Nephron progenitor cell (in vitro differentiated cells): ENCODE measurements at regions not wholly inside any gene's neighbourhood (a gene's known extent, or its start where the extent isn't known, plus 50 kb on each side); places are given as distances from the start of the nearest gene placed in this dataset.

ENCODE experiments used
- DNase-seq: peaks from one replicate; pipeline ENCODE4 v3.0.0; 2021
- H3K27ac Mint-ChIP-seq: 2 replicates; pipeline ENCODE4 v1.8.0; 2021; ENCODE audit warnings: mild to moderate bottlenecking, moderate library complexity, mixed read lengths
- H3K27me3 Mint-ChIP-seq: 2 replicates; pipeline ENCODE4 v1.8.0; 2021; ENCODE audit warnings: mild to moderate bottlenecking, low read depth, mixed read lengths; ENCODE audit not compliant: poor library complexity
- H3K36me3 Mint-ChIP-seq: 2 replicates; pipeline ENCODE4 v1.8.0; 2021; ENCODE audit warnings: low read depth, mixed read lengths
- H3K4me1 Mint-ChIP-seq: 2 replicates; pipeline ENCODE4 v1.8.0; 2021; ENCODE audit warnings: mixed read lengths
- H3K4me3 Mint-ChIP-seq: 2 replicates; pipeline ENCODE4 v1.8.0; 2021; ENCODE audit warnings: mild to moderate bottlenecking, moderate library complexity, mixed read lengths
- H3K9me3 Mint-ChIP-seq: 2 replicates; pipeline ENCODE4 v1.8.0; 2021; ENCODE audit warnings: mild to moderate bottlenecking, moderate library complexity, mixed read lengths
- CTCF ChIP-seq: fragments of 200-600 bp; sonication (generic); IDR thresholded peaks from 2 replicates; pipeline ENCODE4 v1.5.0; 2021; ENCODE audit warnings: antibody characterized with exemption

- Mint-ChIP-seq H3K36me3 (no peaks in the 10 kb centered on the region), H3K27ac (no peak overlapping the region), H3K9me3 (peaks cover 6% of the 10 kb centered on the region), H3K4me1 (no peaks in the 10 kb centered on the region), H3K27me3 (peaks cover 7% of the 10 kb centered on the region), H3K4me3 (no peak overlapping the region)
- DNase-seq, result no peak
- TF ChIP-seq CTCF, result no peak
Observed at GRCh38 chr1:173107696-173108095, 57.0 kb upstream of the TNFSF18 start.

- H3K27me3 Mint-ChIP-seq, result peaks cover 7% of the 10 kb centered on the region
- DNase-seq, result no peak
- H3K4me1 Mint-ChIP-seq, result no peaks in the 10 kb centered on the region
- TF ChIP-seq CTCF, result no peak
- no peak overlapping the region for H3K27ac Mint-ChIP-seq
- H3K9me3 Mint-ChIP-seq, result peaks cover 3% of the 10 kb centered on the region
- no peaks in the 10 kb centered on the region for H3K36me3 Mint-ChIP-seq
- no peak overlapping the region for H3K4me3 Mint-ChIP-seq
Observed at GRCh38 chr1:173103006-173103405, 52.3 kb upstream of the TNFSF18 start.

GRCh38 chr1:173101589-173101988 is 50.8 kb upstream of the TNFSF18 start:
- TF ChIP-seq CTCF, result no peak
- Mint-ChIP-seq H3K4me1 (no peaks in the 10 kb centered on the region), H3K27ac (no peak overlapping the region), H3K27me3 (peaks cover 7% of the 10 kb centered on the region), H3K4me3 (no peak overlapping the region), H3K9me3 (no peaks in the 10 kb centered on the region), H3K36me3 (no peaks in the 10 kb centered on the region)
- DNase-seq, result no peak

GRCh38 chr1:173100476-173101107 is 49.9 kb upstream of the TNFSF18 start:
- no peaks in the 10 kb centered on the region for H3K36me3 Mint-ChIP-seq
- H3K4me3 Mint-ChIP-seq, result no peak overlapping the region
- peaks cover 3% of the 10 kb centered on the region for H3K27me3 Mint-ChIP-seq

More at GRCh38 chr1:173100476-173101107, 49.9 kb upstream of the TNFSF18 start:
- Mint-ChIP-seq H3K4me1 (no peaks in the 10 kb centered on the region), H3K27ac (no peak overlapping the region), H3K9me3 (no peaks in the 10 kb centered on the region)
- no peak for TF ChIP-seq CTCF
- DNase-seq, result no peak
